ENCODE measurements at regions not wholly inside any gene's neighbourhood (a gene's known extent, or its start where the extent isn't known, plus 50 kb on each side); places are given as distances from the start of the nearest gene placed in this dataset.
"Not testable (repeated sequence)": the region's sequence is repeated elsewhere in the genome, so short reads cannot be mapped to it uniquely, and the experiment has no call there.

DNA sequence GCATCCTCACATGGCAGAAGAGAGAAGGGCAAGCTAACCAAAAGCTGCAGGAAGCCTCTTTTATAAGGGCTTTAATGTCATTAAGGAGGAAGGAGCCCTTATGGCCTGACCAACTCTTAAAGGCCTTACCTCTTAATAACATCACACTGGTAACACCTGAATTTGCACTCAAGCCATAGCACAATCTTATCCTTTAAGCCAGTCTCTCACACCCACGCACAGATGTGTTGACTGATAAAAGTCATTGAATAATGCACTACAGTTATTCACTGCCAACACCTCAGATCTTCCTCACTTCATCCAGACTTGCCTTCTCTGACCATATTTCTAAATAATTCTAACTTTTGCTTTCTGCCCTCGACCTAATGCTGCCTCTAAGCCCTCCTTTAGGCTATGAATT, 516.8 kb downstream of the ADCYAP1 start:
- DNase-seq (ENCODE audit: low read depth, low spot score), result no peak
- H3K4me3 ChIP-seq, result no peak overlapping the region
- TF ChIP-seq POLR2AphosphoS5 (IDR thresholded peaks at IDR 0.05; ENCODE audit: borderline replicate concordance, low read depth, low read length) (no peak), EZH2 (IDR thresholded peaks at IDR 0.05) (no peak), FOXP2 (optimal IDR thresholded peaks at IDR 0.05; ENCODE audit: control extremely low read depth, extremely low read length, insufficient read depth) (no peak)
- H3K9ac ChIP-seq (ENCODE audit: insufficient read length), result no peak overlapping the region
- no peaks in the 10 kb centered on the region for H3K36me3 ChIP-seq (ENCODE audit: insufficient read depth, low read length)
- no peak overlapping the region for H3K27ac ChIP-seq
- no peaks in the 10 kb centered on the region for H3K9me3 ChIP-seq (ENCODE audit: low read depth, low read length)

GRCh38 chr18:1422634-1423033, 518.0 kb downstream of the ADCYAP1 start:
- TF ChIP-seq EZH2 (IDR thresholded peaks at IDR 0.05) (no peak), POLR2AphosphoS5 (IDR thresholded peaks at IDR 0.05; ENCODE audit: borderline replicate concordance, low read depth, low read length) (no peak), FOXP2 (optimal IDR thresholded peaks at IDR 0.05; ENCODE audit: control extremely low read depth, extremely low read length, insufficient read depth) (no peak)
- H3K9ac ChIP-seq (ENCODE audit: insufficient read length), result no peak overlapping the region
- no peak for DNase-seq (ENCODE audit: low read depth, low spot score)
- H3K27ac ChIP-seq, result no peak overlapping the region
- no peaks in the 10 kb centered on the region for H3K36me3 ChIP-seq (ENCODE audit: insufficient read depth, low read length)
- H3K9me3 ChIP-seq (ENCODE audit: low read depth, low read length), result no peaks in the 10 kb centered on the region
- no peak overlapping the region for H3K4me3 ChIP-seq

DNA sequence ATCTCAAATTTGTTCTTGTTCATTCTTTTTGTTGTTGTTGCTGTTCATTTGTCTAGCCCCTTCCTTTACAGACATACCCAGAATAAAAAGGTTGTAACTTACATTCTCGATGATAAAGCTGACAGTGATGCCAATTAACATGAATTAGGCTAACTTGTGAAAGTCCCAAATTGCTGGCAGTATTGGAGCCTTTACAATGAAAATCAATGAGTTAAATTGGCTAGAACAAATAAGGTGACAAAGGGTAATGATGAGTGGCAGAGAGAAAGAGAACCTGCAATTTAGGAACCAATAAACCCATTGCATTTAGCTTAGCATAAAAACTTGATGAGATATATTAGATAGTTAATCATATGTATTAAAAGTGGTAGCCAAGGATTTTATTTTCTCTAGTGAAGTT, 521.0 kb downstream of the ADCYAP1 start:
- TF ChIP-seq POLR2AphosphoS5 (IDR thresholded peaks at IDR 0.05; ENCODE audit: borderline replicate concordance, low read depth, low read length), result no peak
- TF ChIP-seq FOXP2 (optimal IDR thresholded peaks at IDR 0.05; ENCODE audit: control extremely low read depth, extremely low read length, insufficient read depth), result no peak
- no peak for TF ChIP-seq EZH2 (IDR thresholded peaks at IDR 0.05)
- H3K9ac ChIP-seq (ENCODE audit: insufficient read length), result no peak overlapping the region
- H3K27ac ChIP-seq, result no peak overlapping the region
- no peak overlapping the region for H3K4me3 ChIP-seq
- no peaks in the 10 kb centered on the region for H3K36me3 ChIP-seq (ENCODE audit: insufficient read depth, low read length)
- no peak for DNase-seq (ENCODE audit: low read depth, low spot score)
- H3K9me3 ChIP-seq (ENCODE audit: low read depth, low read length), result no peaks in the 10 kb centered on the region

- Histone ChIP-seq H3K9me3 (ENCODE audit: low read depth, low read length) (no peaks in the 10 kb centered on the region), H3K27ac (no peak overlapping the region), H3K9ac (ENCODE audit: insufficient read length) (no peak overlapping the region), H3K36me3 (ENCODE audit: insufficient read depth, low read length) (no peaks in the 10 kb centered on the region), H3K4me3 (no peak overlapping the region)
- DNase-seq (ENCODE audit: low read depth, low spot score), result no peak
- TF ChIP-seq FOXP2 (optimal IDR thresholded peaks at IDR 0.05; ENCODE audit: control extremely low read depth, extremely low read length, insufficient read depth) (no peak), EZH2 (IDR thresholded peaks at IDR 0.05) (no peak), POLR2AphosphoS5 (IDR thresholded peaks at IDR 0.05; ENCODE audit: borderline replicate concordance, low read depth, low read length) (no peak)
Measured at GRCh38 chr18:1435487-1435886, 530.8 kb downstream of the ADCYAP1 start.

GRCh38 chr18:1436199-1436598, 531.5 kb downstream of the ADCYAP1 start:
- Histone ChIP-seq H3K36me3 (ENCODE audit: insufficient read depth, low read length) (no peaks in the 10 kb centered on the region), H3K4me3 (no peak overlapping the region), H3K27ac (no peak overlapping the region), H3K9me3 (ENCODE audit: low read depth, low read length) (no peaks in the 10 kb centered on the region), H3K9ac (ENCODE audit: insufficient read length) (no peak overlapping the region)
- no peak for DNase-seq (ENCODE audit: low read depth, low spot score)
- TF ChIP-seq EZH2 (IDR thresholded peaks at IDR 0.05) (no peak), FOXP2 (optimal IDR thresholded peaks at IDR 0.05; ENCODE audit: control extremely low read depth, extremely low read length, insufficient read depth) (no peak), POLR2AphosphoS5 (IDR thresholded peaks at IDR 0.05; ENCODE audit: borderline replicate concordance, low read depth, low read length) (no peak)

DNA sequence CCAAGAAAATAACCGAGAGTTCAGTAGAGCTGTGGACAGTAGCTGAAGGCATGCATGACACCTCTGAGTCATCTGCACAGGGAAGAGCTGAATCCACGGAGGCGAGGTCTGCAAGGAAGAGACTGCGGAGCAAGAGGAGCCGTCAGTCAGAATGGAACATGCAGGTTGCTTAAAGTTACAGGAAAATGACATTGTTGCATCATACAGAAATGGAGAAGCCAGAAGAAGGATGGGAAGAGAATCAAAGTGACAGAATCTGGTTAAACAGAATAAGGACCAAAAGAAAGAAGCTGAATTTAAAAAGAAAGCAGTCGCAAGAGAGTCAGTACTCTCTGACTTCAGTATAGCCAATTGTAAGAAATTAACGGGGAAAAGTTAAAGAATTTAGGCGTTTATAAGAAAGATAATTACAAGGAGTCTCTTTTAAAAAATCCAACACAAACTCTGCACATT, 533.8 kb downstream of the ADCYAP1 start:
- H3K9me3 ChIP-seq (ENCODE audit: low read depth, low read length), result no peaks in the 10 kb centered on the region

DNA sequence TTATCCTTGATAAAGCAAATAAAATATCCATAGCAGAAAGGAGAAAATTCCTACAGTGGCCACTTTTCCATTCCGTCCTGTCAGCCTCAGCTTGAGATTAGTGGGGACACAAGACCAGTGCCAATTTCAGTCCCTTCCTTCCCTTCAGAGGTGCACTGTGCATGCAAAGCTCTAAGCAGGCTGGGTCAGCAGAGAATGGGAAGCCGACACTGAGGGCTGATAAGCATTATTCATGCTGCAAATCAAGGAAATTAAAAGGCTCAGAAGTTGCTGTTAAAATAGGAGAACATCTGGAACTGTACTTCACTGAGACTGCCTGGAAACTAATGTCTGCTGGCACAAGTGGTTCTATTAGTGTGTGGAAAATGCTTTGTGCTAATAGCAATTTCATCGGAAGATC, 534.3 kb downstream of the ADCYAP1 start:
- no peak for DNase-seq (ENCODE audit: low read depth, low spot score)
- no peak for TF ChIP-seq FOXP2 (optimal IDR thresholded peaks at IDR 0.05; ENCODE audit: control extremely low read depth, extremely low read length, insufficient read depth)
- no peak for TF ChIP-seq EZH2 (IDR thresholded peaks at IDR 0.05)
- TF ChIP-seq POLR2AphosphoS5 (IDR thresholded peaks at IDR 0.05; ENCODE audit: borderline replicate concordance, low read depth, low read length), result no peak
- H3K4me3 ChIP-seq, result no peak overlapping the region
- no peaks in the 10 kb centered on the region for H3K9me3 ChIP-seq (ENCODE audit: low read depth, low read length)
- H3K9ac ChIP-seq (ENCODE audit: insufficient read length), result no peak overlapping the region
- no peaks in the 10 kb centered on the region for H3K36me3 ChIP-seq (ENCODE audit: insufficient read depth, low read length)
- no peak overlapping the region for H3K27ac ChIP-seq

More for the DNA sequence above, 533.8 kb downstream of the ADCYAP1 start:
- no peak for TF ChIP-seq FOXP2 (optimal IDR thresholded peaks at IDR 0.05; ENCODE audit: control extremely low read depth, extremely low read length, insufficient read depth)
- TF ChIP-seq POLR2AphosphoS5 (IDR thresholded peaks at IDR 0.05; ENCODE audit: borderline replicate concordance, low read depth, low read length), result no peak
- TF ChIP-seq EZH2 (IDR thresholded peaks at IDR 0.05), result no peak
- Histone ChIP-seq H3K4me3 (no peak overlapping the region), H3K27ac (no peak overlapping the region), H3K36me3 (ENCODE audit: insufficient read depth, low read length) (no peaks in the 10 kb centered on the region), H3K9ac (ENCODE audit: insufficient read length) (no peak overlapping the region)
- DNase-seq (ENCODE audit: low read depth, low spot score), result no peak

DNA sequence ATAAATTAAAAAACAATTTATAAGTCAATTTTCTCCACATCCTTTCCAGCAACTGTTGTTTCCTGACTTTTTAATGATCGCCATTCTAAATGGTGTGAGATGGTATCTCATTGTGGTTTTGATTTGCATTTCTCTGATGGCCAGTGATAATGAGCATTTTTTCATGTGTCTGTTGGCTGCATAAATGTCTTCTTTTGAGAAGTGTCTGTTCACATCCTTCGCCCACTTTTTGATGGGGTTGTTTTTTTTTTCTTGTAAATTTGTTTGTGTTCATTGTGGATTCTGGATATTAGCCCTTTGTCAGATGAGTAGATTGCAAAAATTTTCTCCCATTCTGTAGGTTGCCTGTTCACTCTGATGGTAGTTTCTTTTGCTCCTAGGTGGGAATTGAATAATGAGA, 539.4 kb downstream of the ADCYAP1 start:
- not testable (repeated sequence) for H3K9me3 ChIP-seq (ENCODE audit: low read depth, low read length)

DNA sequence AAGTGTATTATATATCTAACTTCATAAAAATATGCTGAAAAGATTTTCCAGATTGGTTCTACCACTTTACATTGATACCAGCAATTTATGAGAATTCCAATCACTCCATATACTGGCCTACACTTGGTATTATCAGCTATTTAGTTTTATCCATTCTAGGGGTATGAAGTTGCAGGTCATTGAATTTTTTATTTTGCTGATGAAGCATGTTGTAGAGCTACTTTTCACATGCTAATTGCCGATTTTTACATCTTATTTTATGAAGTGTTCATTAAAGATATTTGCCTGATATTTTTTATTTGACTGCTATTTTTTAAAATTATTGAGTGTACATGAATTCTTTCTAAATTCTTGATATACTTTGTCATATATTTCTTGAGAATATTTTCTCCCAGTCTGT, 542.1 kb downstream of the ADCYAP1 start:
- TF ChIP-seq POLR2AphosphoS5 (IDR thresholded peaks at IDR 0.05; ENCODE audit: borderline replicate concordance, low read depth, low read length) (no peak), FOXP2 (optimal IDR thresholded peaks at IDR 0.05; ENCODE audit: control extremely low read depth, extremely low read length, insufficient read depth) (no peak), EZH2 (IDR thresholded peaks at IDR 0.05) (no peak)
- no peak overlapping the region for H3K4me3 ChIP-seq
- no peaks in the 10 kb centered on the region for H3K36me3 ChIP-seq (ENCODE audit: insufficient read depth, low read length)
- H3K9ac ChIP-seq (ENCODE audit: insufficient read length), result no peak overlapping the region
- H3K9me3 ChIP-seq (ENCODE audit: low read depth, low read length), result no peaks in the 10 kb centered on the region
- DNase-seq (ENCODE audit: low read depth, low spot score), result no peak
- no peak overlapping the region for H3K27ac ChIP-seq

More for the DNA sequence above, 539.4 kb downstream of the ADCYAP1 start:
- not testable (repeated sequence) for H3K36me3 ChIP-seq (ENCODE audit: insufficient read depth, low read length); H3K27ac ChIP-seq; H3K9ac ChIP-seq (ENCODE audit: insufficient read length); H3K4me3 ChIP-seq; DNase-seq (ENCODE audit: low read depth, low spot score)
